SK-N-SH treated with all-trans-retinoic acid at 6 μM for 48 hours (cell line): ENCODE measurements at regions not wholly inside any gene's neighbourhood (a gene's known extent, or its start where the extent isn't known, plus 50 kb on each side); places are given as distances from the start of the nearest gene placed in this dataset.

Experiments used
- ARNTL ChIP-seq: fragments of 450-650 bp; formaldehyde crosslinking; IDR thresholded peaks from 2 replicates; pipeline ENCODE4 v1.5.0; 2020; ENCODE audit warnings: low read depth, mild to moderate bottlenecking, moderate library complexity, borderline replicate concordance
- BACH2 ChIP-seq: fragments of 250-450 bp; sonication (Bioruptor Pico); IDR thresholded peaks from 2 replicates; pipeline ENCODE4 v1.9.0; 2021; ENCODE audit warnings: mild to moderate bottlenecking, borderline replicate concordance
- CREB5 ChIP-seq: fragments of 250-450 bp; sonication (Bioruptor Pico); IDR thresholded peaks from 2 replicates; pipeline ENCODE4 v1.5.1; 2020; ENCODE audit warnings: low read depth, mild to moderate bottlenecking, moderate library complexity
- GLIS3 ChIP-seq: fragments of 250-450 bp; sonication (Bioruptor Pico); IDR thresholded peaks from 2 replicates; pipeline ENCODE4 v1.5.0; 2020; ENCODE audit warnings: mild to moderate bottlenecking, moderate library complexity
- ISL1 ChIP-seq: fragments of 250-450 bp; sonication (Bioruptor Pico); IDR thresholded peaks from 2 replicates; pipeline ENCODE4 v2.1.2; 2022; ENCODE audit warnings: mild to moderate bottlenecking, moderate library complexity
- PPARA ChIP-seq: fragments of 250-450 bp; sonication (Bioruptor Pico); IDR thresholded peaks from 2 replicates; pipeline ENCODE4 v1.5.0; 2020; ENCODE audit warnings: mild to moderate bottlenecking, borderline replicate concordance
- SNAI2 ChIP-seq: fragments of 250-450 bp; sonication (Bioruptor Pico); IDR thresholded peaks from 2 replicates; pipeline ENCODE4 v1.5.0; 2020; ENCODE audit warnings: mild to moderate bottlenecking, moderate library complexity
- ZC3H10 ChIP-seq: fragments of 250-450 bp; sonication (Bioruptor Pico); IDR thresholded peaks from 2 replicates; pipeline ENCODE4 v1.5.1; 2021; ENCODE audit warnings: mild to moderate bottlenecking, moderate library complexity
- ZFP3 ChIP-seq: fragments of 250-450 bp; sonication (Bioruptor Pico); IDR thresholded peaks from 2 replicates; pipeline ENCODE4 v1.5.0; 2020; ENCODE audit warnings: mild to moderate bottlenecking, moderate library complexity
- ZFP30 ChIP-seq: fragments of 450-650 bp; formaldehyde crosslinking; IDR thresholded peaks from 2 replicates; pipeline ENCODE4 v1.5.0; 2022; ENCODE audit warnings: mild to moderate bottlenecking, moderate library complexity
- ZNF565 ChIP-seq: fragments of 450-650 bp; formaldehyde crosslinking; conservative IDR thresholded peaks from 2 replicates; pipeline ENCODE4 v1.5.0; 2020; ENCODE audit warnings: low read depth, mild to moderate bottlenecking, moderate library complexity
- ZNF70 ChIP-seq: fragments of 450-650 bp; formaldehyde crosslinking; IDR thresholded peaks from 2 replicates; pipeline ENCODE4 v1.5.0; 2020; ENCODE audit warnings: mild to moderate bottlenecking, moderate library complexity
- TF ChIP-seq, protein P1 (sequence below): fragments of 250-450 bp; sonication (Bioruptor Pico); IDR thresholded peaks from 2 replicates; pipeline ENCODE4 v1.8.0; 2020; ENCODE audit warnings: mild to moderate bottlenecking, moderate library complexity, borderline replicate concordance
- TF ChIP-seq, protein P2 (sequence below): fragments of 250-450 bp; sonication (Bioruptor Pico); IDR thresholded peaks from 2 replicates; pipeline ENCODE4 v1.5.0; 2020; ENCODE audit warnings: mild to moderate bottlenecking, moderate library complexity

GRCh38 chr20:52270696-52271095, 79.1 kb upstream of the ZFP64 start:
- TF ChIP-seq ZC3H10, result no peak
- no peak for TF ChIP-seq ZFP30
- no peak for TF ChIP-seq CREB5 (CRISPR knock-in tag)
- TF ChIP-seq, protein P1, sequence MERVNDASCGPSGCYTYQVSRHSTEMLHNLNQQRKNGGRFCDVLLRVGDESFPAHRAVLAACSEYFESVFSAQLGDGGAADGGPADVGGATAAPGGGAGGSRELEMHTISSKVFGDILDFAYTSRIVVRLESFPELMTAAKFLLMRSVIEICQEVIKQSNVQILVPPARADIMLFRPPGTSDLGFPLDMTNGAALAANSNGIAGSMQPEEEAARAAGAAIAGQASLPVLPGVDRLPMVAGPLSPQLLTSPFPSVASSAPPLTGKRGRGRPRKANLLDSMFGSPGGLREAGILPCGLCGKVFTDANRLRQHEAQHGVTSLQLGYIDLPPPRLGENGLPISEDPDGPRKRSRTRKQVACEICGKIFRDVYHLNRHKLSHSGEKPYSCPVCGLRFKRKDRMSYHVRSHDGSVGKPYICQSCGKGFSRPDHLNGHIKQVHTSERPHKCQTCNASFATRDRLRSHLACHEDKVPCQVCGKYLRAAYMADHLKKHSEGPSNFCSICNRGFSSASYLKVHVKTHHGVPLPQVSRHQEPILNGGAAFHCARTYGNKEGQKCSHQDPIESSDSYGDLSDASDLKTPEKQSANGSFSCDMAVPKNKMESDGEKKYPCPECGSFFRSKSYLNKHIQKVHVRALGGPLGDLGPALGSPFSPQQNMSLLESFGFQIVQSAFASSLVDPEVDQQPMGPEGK (CRISPR knock-in tag), result no peak
- no peak for TF ChIP-seq ZNF70
- no peak for TF ChIP-seq ZNF565 (CRISPR knock-in tag)
- no peak for TF ChIP-seq PPARA (CRISPR knock-in tag)
- TF ChIP-seq ARNTL (CRISPR knock-in tag), result no peak
- TF ChIP-seq SNAI2 (CRISPR knock-in tag), result no peak
- TF ChIP-seq, protein P2, sequence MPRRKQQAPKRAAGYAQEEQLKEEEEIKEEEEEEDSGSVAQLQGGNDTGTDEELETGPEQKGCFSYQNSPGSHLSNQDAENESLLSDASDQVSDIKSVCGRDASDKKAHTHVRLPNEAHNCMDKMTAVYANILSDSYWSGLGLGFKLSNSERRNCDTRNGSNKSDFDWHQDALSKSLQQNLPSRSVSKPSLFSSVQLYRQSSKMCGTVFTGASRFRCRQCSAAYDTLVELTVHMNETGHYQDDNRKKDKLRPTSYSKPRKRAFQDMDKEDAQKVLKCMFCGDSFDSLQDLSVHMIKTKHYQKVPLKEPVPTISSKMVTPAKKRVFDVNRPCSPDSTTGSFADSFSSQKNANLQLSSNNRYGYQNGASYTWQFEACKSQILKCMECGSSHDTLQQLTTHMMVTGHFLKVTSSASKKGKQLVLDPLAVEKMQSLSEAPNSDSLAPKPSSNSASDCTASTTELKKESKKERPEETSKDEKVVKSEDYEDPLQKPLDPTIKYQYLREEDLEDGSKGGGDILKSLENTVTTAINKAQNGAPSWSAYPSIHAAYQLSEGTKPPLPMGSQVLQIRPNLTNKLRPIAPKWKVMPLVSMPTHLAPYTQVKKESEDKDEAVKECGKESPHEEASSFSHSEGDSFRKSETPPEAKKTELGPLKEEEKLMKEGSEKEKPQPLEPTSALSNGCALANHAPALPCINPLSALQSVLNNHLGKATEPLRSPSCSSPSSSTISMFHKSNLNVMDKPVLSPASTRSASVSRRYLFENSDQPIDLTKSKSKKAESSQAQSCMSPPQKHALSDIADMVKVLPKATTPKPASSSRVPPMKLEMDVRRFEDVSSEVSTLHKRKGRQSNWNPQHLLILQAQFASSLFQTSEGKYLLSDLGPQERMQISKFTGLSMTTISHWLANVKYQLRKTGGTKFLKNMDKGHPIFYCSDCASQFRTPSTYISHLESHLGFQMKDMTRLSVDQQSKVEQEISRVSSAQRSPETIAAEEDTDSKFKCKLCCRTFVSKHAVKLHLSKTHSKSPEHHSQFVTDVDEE (CRISPR knock-in tag), result no peak
- no peak for TF ChIP-seq BACH2 (CRISPR knock-in tag)
- no peak for TF ChIP-seq ISL1 (CRISPR knock-in tag)
- TF ChIP-seq ZFP3 (CRISPR knock-in tag), result no peak
- no peak for TF ChIP-seq GLIS3
